GM06990 (cell line): ENCODE measurements at regions not wholly inside any gene's neighbourhood (a gene's known extent, or its start where the extent isn't known, plus 50 kb on each side); places are given as distances from the start of the nearest gene placed in this dataset.

Source experiments
- DNase-seq: peaks from one replicate; pipeline ENCODE4 v3.0.0-alpha.2; 2011; ENCODE audit not compliant: insufficient read length; ENCODE audit errors: extremely low read depth
- H3K27me3 ChIP-seq: replicated peaks from 2 replicates; pipeline ENCODE4 v1.6.0; 2011; ENCODE audit warnings: low read length; ENCODE audit not compliant: control insufficient read depth, insufficient read depth
- H3K36me3 ChIP-seq: 2 replicates; pipeline ENCODE4 v1.5.1; 2011; ENCODE audit warnings: low read length; ENCODE audit not compliant: control insufficient read depth, insufficient read depth
- H3K4me3 ChIP-seq: replicated peaks from 2 replicates; pipeline ENCODE4 v1.5.1; 2011; ENCODE audit warnings: low read depth, mild to moderate bottlenecking, control low read depth, low read length
- CTCF ChIP-seq: IDR thresholded peaks from 2 replicates; pipeline ENCODE4 v1.5.1; 2011; ENCODE audit warnings: low read length, control low read depth, mild to moderate bottlenecking, inconsistent platforms; ENCODE audit not compliant: insufficient read depth, poor library complexity, severe bottlenecking

DNA sequence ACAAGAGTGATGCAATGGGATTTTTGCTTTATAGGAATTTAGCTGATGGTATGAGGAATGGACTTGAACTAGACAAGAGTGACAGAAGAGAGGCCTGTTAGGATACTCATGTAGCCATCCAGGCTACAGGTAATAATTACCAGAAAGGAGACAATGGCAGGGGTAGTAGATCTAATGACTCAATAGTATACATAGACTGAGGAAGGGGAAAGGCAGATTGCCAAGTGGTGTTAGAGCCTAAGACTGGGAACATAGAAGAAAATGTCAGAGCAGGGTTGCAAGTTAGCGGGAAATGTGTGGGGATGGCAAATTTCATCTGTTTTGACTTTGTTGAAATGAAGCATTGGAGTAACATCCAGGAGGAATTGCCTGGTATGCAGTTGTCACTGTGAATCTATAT, 295.6 kb downstream of the UTRN start:
- no peak for DNase-seq
- TF ChIP-seq CTCF = no peak
- Histone ChIP-seq H3K36me3 (no peaks in the 10 kb centered on the region; the same call in 1 of the 2 replicates), H3K4me3 (no peak overlapping the region), H3K27me3 (no peaks in the 10 kb centered on the region)

DNA sequence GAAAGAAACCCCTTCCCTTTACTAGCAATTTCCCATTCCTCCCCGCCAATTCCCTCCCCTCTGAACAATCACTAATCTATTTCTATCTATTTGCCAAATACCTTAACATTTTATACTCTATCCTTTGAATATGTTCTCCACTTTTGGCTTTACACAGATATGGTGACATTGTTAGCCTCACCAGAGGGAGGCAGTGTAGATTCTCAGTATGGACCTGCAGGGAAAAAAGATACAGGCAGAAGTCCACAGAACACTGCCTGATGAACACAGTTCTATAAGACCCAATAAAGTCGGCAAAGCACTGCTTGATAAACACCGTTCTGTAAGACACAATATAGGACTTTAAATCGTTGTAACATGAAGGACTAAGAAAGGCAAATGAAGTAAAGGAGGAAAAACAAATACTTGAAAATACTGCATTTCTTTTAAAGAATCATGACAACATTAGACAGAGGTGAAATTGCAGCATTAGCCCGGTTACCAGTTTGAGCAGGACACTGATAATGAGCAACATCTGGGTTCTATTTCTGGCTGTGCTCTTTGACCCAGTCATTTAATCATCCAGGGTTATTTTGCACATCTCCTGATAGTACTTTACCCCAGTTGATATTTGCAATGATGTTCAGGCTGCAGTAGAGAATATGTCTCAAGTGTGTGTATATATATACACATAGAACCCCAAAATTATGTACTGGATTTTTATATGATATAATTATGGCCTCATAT, 296.8 kb downstream of the UTRN start:
- Histone ChIP-seq H3K27me3 (no peaks in the 10 kb centered on the region), H3K36me3 (no peaks in the 10 kb centered on the region; the same call in 1 of the 2 replicates), H3K4me3 (no peak overlapping the region)
- peak; percentile 66 for TF ChIP-seq CTCF
- no peak for DNase-seq

GRCh38 chr6:144582939-144583613, 297.9 kb downstream of the UTRN start:
- peak; percentile 47 for DNase-seq
- TF ChIP-seq CTCF = no peak

GRCh38 chr6:144583614-144583954, 298.4 kb downstream of the UTRN start:
- no peak overlapping the region; the same call in 1 of the 2 replicates for H3K4me3 ChIP-seq
- DNase-seq = peak; percentile 10
- no peaks in the 10 kb centered on the region for H3K36me3 ChIP-seq
- H3K27me3 ChIP-seq = no peaks in the 10 kb centered on the region
- TF ChIP-seq CTCF = no peak

More at GRCh38 chr6:144582939-144583613, 297.9 kb downstream of the UTRN start:
- Histone ChIP-seq H3K27me3 (no peaks in the 10 kb centered on the region), H3K4me3 (peak overlapping the region; percentile 49), H3K36me3 (no peaks in the 10 kb centered on the region)

- Histone ChIP-seq H3K27me3 (no peaks in the 10 kb centered on the region), H3K36me3 (no peaks in the 10 kb centered on the region), H3K4me3 (no peak overlapping the region)
- TF ChIP-seq CTCF = peak; percentile 45
- peak; percentile 8 for DNase-seq
These were observed 300.2 kb downstream of the UTRN start for GRCh38 chr6:144585217-144585814.
